ENCODE measurements at regions not wholly inside any gene's neighbourhood (a gene's known extent, or its start where the extent isn't known, plus 50 kb on each side); places are given as distances from the start of the nearest gene placed in this dataset.

- TF ChIP-seq, protein P1, sequence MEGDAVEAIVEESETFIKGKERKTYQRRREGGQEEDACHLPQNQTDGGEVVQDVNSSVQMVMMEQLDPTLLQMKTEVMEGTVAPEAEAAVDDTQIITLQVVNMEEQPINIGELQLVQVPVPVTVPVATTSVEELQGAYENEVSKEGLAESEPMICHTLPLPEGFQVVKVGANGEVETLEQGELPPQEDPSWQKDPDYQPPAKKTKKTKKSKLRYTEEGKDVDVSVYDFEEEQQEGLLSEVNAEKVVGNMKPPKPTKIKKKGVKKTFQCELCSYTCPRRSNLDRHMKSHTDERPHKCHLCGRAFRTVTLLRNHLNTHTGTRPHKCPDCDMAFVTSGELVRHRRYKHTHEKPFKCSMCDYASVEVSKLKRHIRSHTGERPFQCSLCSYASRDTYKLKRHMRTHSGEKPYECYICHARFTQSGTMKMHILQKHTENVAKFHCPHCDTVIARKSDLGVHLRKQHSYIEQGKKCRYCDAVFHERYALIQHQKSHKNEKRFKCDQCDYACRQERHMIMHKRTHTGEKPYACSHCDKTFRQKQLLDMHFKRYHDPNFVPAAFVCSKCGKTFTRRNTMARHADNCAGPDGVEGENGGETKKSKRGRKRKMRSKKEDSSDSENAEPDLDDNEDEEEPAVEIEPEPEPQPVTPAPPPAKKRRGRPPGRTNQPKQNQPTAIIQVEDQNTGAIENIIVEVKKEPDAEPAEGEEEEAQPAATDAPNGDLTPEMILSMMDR (IDR thresholded peaks at IDR 0.05) = no peak
- no peak for TF ChIP-seq POLR2A (IDR thresholded peaks at IDR 0.05)
These were observed 413.6 kb upstream of the GRAMD2B start for GRCh38 chr5:126009566-126009965.
